Spleen (tissue), 7 donors: ENCODE measurements at regions not wholly inside any gene's neighbourhood (a gene's known extent, or its start where the extent isn't known, plus 50 kb on each side); places are given as distances from the start of the nearest gene placed in this dataset.

Source experiments
- CTCF ChIP-seq, 11 experiments: fragments of 200-600 bp in 7 of 11; fragments of 450-650 bp in 4 of 11; sonication (generic) in 4 of 11; IDR thresholded peaks in 8 of 11; conservative IDR thresholded peaks in 3 of 11; 1 replicate in 7 of 11; 2 replicates in 4 of 11; pipeline versions ENCODE4 v1.4.0 to v1.8.0; 2016 to 2021; ENCODE audit warnings: antibody characterized with exemption in 11 of 11, inconsistent platforms in 4 of 11, mild to moderate bottlenecking in 1 of 11
- POLR2A ChIP-seq, 3 donors: fragments of 450-650 bp; IDR thresholded peaks; one replicate each; pipeline ENCODE4 v1.5.1; 2017; ENCODE audit warnings: antibody characterized with exemption in 3 of 3, mild to moderate bottlenecking in 1 of 3
- donor health status: DM: no; HTN: no; CAD: no; lungs with moderate emphysema.
- donor health status: DM: no; HTN: no; CAD: no.
- donor health status: DM: no; HTN: no; CAD: no.

DNA sequence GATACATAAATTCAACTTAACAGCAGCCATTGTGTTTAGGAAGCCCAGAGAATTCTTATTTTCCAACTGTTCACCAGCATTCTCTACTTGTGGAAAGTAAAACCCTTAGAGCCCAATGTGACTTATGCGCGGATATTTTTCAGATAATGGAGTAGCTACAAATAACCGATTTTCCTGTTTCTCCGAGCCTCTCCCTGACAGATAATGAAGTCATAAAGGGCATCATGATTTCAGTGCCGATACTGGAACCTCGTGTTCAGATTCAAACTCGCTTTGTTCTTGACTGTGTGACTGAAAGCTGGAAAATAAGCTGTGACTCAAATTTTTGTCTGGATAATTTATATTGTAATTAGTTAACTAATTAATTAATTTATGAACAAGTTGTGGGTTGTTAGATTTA is 228.2 kb downstream of the VAPA start:
- TF ChIP-seq CTCF (IDR thresholded peaks at IDR 0.05 in 8 of 11, conservative IDR thresholded peaks at IDR 0.05 in 3 of 11): no peak
- no peak for TF ChIP-seq POLR2A (IDR thresholded peaks at IDR 0.05)
